Thyroid gland (tissue), 4 donors: ENCODE measurements at regions not wholly inside any gene's neighbourhood (a gene's known extent, or its start where the extent isn't known, plus 50 kb on each side); places are given as distances from the start of the nearest gene placed in this dataset.
A peak's percentile ranks its signal among the peaks of the same experiment; 100 is the strongest.
"Not testable (repeated sequence)": the region's sequence is repeated elsewhere in the genome, so short reads cannot be mapped to it uniquely, and the experiment has no call there.

Source experiments
- DNase-seq, 2 donors: peaks; one replicate each; pipeline ENCODE4 v3.0.0-alpha.2; 2019
- H3K27ac ChIP-seq, 3 donors: fragments of 200-600 bp; sonication (generic); 1 replicate in 2 of 3; 2 replicates in 1 of 3; pipeline ENCODE4 v1.5.1; 2016 to 2019; ENCODE audit warnings: mild to moderate bottlenecking in 1 of 3, moderate library complexity in 1 of 3
- H3K27me3 ChIP-seq: fragments of 200-600 bp; sonication (generic); one replicate; pipeline ENCODE4 v1.5.1; 2019
- H3K36me3 ChIP-seq, 2 donors: fragments of 200-600 bp; sonication (generic); one replicate each; pipeline ENCODE4 v1.5.1; 2016 to 2019
- H3K4me1 ChIP-seq, 2 donors: fragments of 200-600 bp; sonication (generic); one replicate each; pipeline ENCODE4 v1.5.1; 2017 to 2019
- H3K4me3 ChIP-seq, 3 donors: fragments of 200-600 bp; sonication (generic); replicated peaks in 1 of 3; 1 replicate in 2 of 3; 2 replicates in 1 of 3; pipeline ENCODE4 v1.5.1; 2016; ENCODE audit warnings: mild to moderate bottlenecking in 1 of 3
- H3K9me3 ChIP-seq: fragments of 200-600 bp; sonication (generic); one replicate; pipeline ENCODE4 v1.5.1; 2017
- POLR2A ChIP-seq, 2 donors: fragments of 450-650 bp; IDR thresholded peaks; one replicate each; pipeline ENCODE4 v1.6.1; 2017; ENCODE audit warnings: antibody characterized with exemption in 2 of 2, mild to moderate bottlenecking in 2 of 2, moderate library complexity in 1 of 2
- WGBS, 2 donors: methylation state at CpG; one replicate each; pipeline ENCODE4 v1.1.5; 2017; 5-methylcytosine and 5-hydroxymethylcytosine counted together
- intact Hi-C: fragments of 100-400 bp; cut with DNase I; formaldehyde crosslinking; loops from one replicate; pipeline ENCODE4 v1.15.1; 2023
- TF ChIP-seq, protein P1 (sequence below), 6 experiments: fragments of 200-600 bp in 3 of 6; fragments of 450-650 bp in 3 of 6; sonication (generic) in 3 of 6; IDR thresholded peaks; one replicate each; pipeline ENCODE4 v1.5.1; 2016 to 2019; ENCODE audit warnings: antibody characterized with exemption in 6 of 6, mild to moderate bottlenecking in 2 of 6, inconsistent platforms in 1 of 6, moderate library complexity in 1 of 6

DNA sequence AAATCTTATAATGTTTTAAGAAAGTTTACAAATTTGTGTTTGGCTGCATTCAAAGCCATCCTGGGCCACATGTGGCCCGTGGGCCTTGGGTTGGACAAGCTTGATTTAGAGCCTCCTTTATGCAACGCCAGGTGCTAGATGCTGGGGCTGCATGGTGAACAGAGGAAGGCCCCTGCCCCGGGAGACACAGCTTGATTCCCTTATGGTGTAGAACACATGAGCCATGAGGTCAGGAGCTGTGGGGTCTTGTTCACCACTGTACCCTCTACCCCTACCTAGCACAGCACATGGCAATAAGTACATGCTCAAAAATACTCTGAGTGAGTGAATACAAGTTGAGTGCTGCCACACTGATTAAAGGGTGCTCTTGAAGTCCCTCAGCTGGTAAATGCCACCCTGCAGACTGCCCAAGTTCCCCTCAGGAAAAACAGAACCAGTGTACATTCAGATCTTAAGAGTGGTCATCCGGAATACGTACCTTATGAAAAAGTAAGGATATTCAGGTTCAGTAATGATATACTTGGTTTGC, 71.9 kb downstream of the ARRDC3 start:
- no peaks in the 10 kb centered on the region for H3K27me3 ChIP-seq
- WGBS, 2 donors = 49 to 67% methylated on average over 5 of the region's 5 CpGs
- H3K9me3 ChIP-seq = no peaks in the 10 kb centered on the region
- no peak overlapping the region for H3K4me3 ChIP-seq
- no peak for TF ChIP-seq POLR2A (IDR thresholded peaks at IDR 0.05)
- TF ChIP-seq, protein P1, sequence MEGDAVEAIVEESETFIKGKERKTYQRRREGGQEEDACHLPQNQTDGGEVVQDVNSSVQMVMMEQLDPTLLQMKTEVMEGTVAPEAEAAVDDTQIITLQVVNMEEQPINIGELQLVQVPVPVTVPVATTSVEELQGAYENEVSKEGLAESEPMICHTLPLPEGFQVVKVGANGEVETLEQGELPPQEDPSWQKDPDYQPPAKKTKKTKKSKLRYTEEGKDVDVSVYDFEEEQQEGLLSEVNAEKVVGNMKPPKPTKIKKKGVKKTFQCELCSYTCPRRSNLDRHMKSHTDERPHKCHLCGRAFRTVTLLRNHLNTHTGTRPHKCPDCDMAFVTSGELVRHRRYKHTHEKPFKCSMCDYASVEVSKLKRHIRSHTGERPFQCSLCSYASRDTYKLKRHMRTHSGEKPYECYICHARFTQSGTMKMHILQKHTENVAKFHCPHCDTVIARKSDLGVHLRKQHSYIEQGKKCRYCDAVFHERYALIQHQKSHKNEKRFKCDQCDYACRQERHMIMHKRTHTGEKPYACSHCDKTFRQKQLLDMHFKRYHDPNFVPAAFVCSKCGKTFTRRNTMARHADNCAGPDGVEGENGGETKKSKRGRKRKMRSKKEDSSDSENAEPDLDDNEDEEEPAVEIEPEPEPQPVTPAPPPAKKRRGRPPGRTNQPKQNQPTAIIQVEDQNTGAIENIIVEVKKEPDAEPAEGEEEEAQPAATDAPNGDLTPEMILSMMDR (IDR thresholded peaks at IDR 0.05) = no peak
- H3K4me1 ChIP-seq = peaks cover 48 to 50% of the 10 kb centered on the region in 2 donors
- H3K27ac ChIP-seq = peak overlapping the region; percentile 81 to 93 (median 88)
- peak; percentile 29 to 41 for DNase-seq
- no peaks in the 10 kb centered on the region for H3K36me3 ChIP-seq
- intact Hi-C loops = no loop called here

DNA sequence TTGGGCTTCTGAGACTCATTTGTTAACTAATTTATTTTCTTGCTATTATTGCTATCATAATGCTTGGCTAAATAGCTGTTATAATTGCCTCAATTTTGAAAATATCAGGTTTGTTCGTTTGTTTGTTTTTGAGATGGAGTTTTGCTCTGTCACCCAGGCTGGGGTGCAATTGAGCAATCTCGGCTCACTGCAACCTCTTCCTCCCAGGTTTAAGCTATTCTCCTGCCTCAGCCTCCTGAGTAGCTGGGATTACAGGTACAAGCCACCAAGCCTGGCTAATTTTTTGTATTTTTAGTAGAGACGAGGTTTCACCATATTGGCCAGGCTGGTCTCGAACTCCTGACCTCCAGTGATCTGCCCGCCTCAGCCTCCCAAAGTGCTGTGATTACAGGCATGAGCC, 75.0 kb downstream of the ARRDC3 start:
- DNase-seq, H3K4me3 ChIP-seq, H3K36me3 ChIP-seq, H3K27me3 ChIP-seq, intact Hi-C loops, H3K27ac ChIP-seq, H3K9me3 ChIP-seq: not testable (repeated sequence)
- peaks cover 34 to 39% of the 10 kb centered on the region in 2 donors for H3K4me1 ChIP-seq
- WGBS, 2 donors = 90 to 95% methylated on average over 5 of the region's 5 CpGs

DNA sequence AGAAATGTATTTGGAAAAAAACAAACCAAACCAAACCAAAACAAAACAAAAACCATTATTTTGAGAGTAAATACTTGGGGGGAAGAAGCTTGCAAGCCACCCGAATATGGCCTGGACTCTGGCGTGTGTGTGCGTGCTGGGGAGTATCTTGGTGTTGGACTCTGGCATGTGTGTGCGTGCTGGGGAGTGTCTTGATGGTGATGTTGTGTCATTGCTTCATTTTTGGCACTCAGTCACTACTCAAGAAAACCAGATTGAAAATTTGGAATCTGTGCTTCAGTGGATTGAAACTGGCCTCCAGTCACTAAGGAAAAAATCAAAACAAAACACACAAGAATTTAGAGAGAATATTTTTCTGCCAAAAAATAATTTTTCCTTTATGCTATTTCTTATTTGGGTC, 76.1 kb downstream of the ARRDC3 start:
- Histone ChIP-seq H3K9me3 (no peaks in the 10 kb centered on the region), H3K4me1 (peaks cover 22 to 28% of the 10 kb centered on the region in 2 donors), H3K4me3 (no peak overlapping the region), H3K36me3 (no peaks in the 10 kb centered on the region), H3K27me3 (no peaks in the 10 kb centered on the region), H3K27ac (peak overlapping the region in 1 of 3 donors; percentile 37)
- peak; percentile 29 to 40 for DNase-seq
- TF ChIP-seq, protein P1 (IDR thresholded peaks at IDR 0.05) = no peak
- no peak for TF ChIP-seq POLR2A (IDR thresholded peaks at IDR 0.05)
- 64 to 83% methylated on average over 4 of the region's 4 CpGs for WGBS, 2 donors
- intact Hi-C loops = no loop called here

DNA sequence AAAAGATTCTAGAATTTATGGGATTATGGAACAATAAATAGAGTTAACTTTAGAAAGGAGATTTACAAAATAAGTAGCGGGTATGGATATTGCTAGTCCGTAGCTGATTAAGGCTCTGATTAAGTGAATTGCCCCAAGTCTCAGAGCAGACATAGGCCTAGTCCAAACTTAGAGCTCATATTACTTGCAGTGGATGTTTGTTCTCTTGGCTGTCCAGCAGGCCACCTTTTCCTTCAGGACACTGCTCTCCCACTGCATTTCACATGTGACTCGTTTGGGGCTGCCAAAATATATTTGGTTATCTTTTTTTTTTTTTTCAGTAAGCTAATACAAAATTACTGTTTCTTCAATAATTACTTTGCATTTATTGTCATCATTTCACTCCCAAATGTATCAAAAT, 76.6 kb downstream of the ARRDC3 start:
- peak overlapping the region in 2 of 3 donors; percentile 37 for H3K27ac ChIP-seq

DNA sequence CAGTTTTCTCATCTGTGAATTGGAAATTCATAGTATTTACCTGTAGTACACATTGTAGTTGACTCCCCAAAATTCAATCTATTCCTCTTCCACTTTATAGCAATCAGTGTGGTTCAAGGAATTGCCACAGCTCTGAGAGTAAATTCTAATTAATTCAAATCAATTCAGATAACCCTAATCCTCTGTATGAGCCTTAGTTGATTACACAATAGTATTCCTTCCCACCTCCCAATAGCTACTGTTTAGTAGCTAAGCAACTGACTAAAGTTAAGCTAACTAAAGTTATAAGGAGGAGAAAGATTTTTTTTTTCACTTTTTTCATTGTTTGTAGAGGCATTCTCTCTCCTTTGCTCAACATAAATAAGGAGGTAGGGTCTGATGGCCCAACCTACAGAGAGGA, 77.5 kb downstream of the ARRDC3 start:
- Histone ChIP-seq H3K4me1 (peaks cover 8 to 25% of the 10 kb centered on the region in 2 donors), H3K27ac (peak overlapping the region in 1 of 3 donors; percentile 37), H3K4me3 (no peak overlapping the region), H3K36me3 (no peaks in the 10 kb centered on the region), H3K9me3 (no peaks in the 10 kb centered on the region), H3K27me3 (no peaks in the 10 kb centered on the region)
- no peak for TF ChIP-seq POLR2A (IDR thresholded peaks at IDR 0.05)
- TF ChIP-seq, protein P1 (IDR thresholded peaks at IDR 0.05) = no peak
- intact Hi-C loops = no loop called here
- DNase-seq = no peak

More for the DNA sequence above, 76.6 kb downstream of the ARRDC3 start:
- no peaks in the 10 kb centered on the region for H3K36me3 ChIP-seq
- H3K4me3 ChIP-seq = no peak overlapping the region
- intact Hi-C loops = no loop called here
- H3K4me1 ChIP-seq = peaks cover 17 to 28% of the 10 kb centered on the region in 2 donors
- TF ChIP-seq, protein P1 (IDR thresholded peaks at IDR 0.05) = no peak
- no peak for TF ChIP-seq POLR2A (IDR thresholded peaks at IDR 0.05)
- no peaks in the 10 kb centered on the region for H3K9me3 ChIP-seq
- no peak for DNase-seq
- WGBS, 2 donors = 84 to 85% methylated on average over 3 of the region's 3 CpGs
- H3K27me3 ChIP-seq = no peaks in the 10 kb centered on the region

DNA sequence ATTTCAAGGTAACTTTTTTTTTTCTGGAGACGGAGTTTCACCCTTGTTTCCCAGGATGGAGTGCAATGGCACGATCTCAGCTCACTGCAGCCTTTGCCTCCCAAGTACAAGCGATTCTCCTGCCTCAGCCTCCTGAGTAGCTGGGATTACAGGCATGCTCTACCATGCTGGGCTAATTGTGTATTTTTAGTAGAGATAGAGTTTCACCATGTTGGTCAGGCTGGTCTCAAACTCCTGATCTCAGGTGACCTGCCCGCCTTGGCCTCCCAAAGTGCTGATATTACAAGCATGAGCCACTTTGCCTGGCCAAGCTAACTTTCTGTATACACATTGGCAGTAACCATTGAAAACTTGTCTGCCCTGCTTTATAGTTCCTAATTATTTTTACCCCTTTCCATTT, 79.1 kb downstream of the ARRDC3 start:
- WGBS, 2 donors = 85 to 98% methylated on average over 4 of the region's 4 CpGs

More for the DNA sequence above, 79.1 kb downstream of the ARRDC3 start:
- H3K4me3 ChIP-seq, H3K27ac ChIP-seq, DNase-seq, H3K36me3 ChIP-seq, H3K9me3 ChIP-seq, intact Hi-C loops, H3K27me3 ChIP-seq: not testable (repeated sequence)
- peaks cover 5 to 25% of the 10 kb centered on the region in 2 donors for H3K4me1 ChIP-seq
